ENCODE measurements at regions not wholly inside any gene's neighbourhood (a gene's known extent, or its start where the extent isn't known, plus 50 kb on each side); places are given as distances from the start of the nearest gene placed in this dataset.
"Not testable (repeated sequence)": the region's sequence is repeated elsewhere in the genome, so short reads cannot be mapped to it uniquely, and the experiment has no call there.

DNA sequence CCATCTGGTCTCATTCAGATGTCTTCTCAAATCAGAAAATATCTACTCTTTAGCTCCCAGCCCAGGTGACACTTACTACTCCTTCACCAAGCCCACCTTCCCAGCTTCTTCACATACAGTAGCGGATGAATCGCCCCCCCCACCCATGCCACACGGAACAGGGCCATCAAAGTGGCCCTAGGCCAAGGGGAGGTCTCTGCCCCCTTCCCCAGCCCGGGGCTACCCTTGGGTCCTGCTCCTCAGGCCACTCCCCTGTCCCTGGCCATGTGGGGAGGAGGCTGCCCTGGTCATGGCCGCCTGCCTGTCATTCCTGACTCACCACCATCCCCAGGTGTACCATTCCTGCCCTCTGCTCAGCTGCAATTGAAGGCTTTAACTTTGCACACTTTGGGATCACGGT lies 142.8 kb downstream of the NECTIN1 start:
- no peak for DNase-seq

DNA sequence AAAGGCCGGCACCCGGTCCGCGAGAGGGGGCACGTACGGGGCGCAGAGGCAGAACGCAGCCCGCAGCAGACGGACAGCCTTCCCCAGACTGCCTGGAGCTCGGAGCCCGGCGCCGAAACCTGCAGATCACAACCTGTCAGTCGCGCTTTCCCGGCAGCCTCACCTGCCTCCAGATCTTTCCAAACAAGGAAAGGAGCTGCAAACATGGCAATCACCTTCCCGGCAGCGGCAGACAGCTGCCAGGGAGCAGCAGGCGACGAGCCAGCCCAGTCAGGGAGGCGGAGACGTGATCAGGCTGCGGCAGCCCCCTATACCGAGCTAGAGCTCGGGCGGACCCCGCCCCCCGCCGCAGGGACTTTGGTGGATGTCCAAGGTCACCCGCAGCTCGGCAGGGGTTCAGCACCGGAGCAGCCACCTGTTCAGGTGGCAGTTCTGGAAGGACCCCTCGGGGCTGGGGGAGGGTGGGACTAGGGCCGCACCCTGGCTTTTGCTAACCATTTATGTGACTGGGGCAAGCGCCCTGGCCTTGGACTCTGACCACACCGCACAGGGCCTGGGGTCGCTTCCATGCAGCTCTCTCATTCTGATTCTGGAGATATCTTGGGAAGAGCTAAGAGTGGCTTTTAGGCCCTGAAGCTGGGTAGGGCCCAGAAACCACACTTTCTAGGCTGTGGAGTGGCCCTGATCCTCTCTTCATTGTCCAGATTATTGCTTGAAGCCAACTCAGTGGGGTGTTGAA lies 143.8 kb downstream of the NECTIN1 start:
- DNase-seq = no peak

DNA sequence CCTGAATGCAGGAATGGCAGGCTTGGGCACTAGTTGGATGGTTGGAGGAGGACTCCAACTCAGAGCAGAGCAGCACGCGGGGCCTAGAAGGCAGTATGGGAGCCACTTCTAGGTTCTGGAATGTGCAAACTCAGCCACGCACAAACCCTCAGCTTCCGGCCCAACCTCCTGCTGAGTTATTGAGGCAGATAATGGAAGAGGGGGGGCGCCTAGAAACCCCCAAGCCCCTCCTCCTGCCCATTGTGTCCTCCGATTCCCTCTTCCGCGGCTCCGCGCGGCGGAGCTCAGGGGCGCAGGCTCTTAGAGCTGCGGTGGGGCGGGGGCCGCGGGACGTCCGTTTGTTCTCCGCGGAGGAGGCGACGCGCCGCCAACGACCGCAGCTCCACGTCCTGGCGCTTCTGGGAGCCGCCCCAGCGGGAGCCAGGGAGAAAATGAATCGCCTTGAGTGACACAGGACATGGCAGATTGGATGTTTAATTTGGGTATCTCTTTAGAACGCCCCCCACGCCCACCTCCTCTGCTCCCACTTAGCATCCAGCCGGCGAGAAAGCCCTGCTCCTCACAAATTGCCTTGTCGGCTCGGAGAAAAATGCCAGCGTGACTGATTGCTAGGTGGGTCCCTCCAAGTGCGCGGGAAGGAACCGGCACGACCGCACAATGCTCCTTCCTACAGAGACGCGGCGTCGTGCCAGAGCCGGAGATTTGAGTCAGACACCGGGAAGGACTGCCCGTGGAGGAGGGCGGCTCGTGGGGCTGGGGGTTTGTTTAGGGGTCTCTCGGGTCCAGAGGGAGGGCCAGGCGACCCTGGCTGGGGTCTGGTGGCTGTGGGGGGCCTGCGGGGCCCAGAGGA lies 144.6 kb downstream of the NECTIN1 start:
- no peak for DNase-seq

DNA sequence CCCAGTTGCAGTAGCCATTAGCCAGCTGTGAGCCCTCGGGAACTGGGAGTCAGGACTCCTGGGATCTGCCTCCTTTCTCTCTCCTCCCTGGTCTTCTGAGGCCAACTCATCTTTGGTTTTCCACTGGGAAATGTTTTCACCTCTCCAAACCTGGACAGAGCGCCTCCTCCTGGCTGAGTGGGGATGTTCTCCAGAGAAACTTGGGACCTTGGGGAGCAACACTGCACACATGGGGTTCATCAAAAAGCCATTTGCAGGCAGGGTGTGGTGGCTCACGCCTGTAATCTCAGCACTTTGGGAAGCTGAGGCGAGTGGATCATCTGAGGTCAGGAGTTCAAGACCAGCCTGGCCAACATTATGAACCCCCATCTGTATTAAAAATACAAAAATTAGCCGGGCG lies 145.4 kb downstream of the NECTIN1 start:
- DNase-seq = no peak

DNA sequence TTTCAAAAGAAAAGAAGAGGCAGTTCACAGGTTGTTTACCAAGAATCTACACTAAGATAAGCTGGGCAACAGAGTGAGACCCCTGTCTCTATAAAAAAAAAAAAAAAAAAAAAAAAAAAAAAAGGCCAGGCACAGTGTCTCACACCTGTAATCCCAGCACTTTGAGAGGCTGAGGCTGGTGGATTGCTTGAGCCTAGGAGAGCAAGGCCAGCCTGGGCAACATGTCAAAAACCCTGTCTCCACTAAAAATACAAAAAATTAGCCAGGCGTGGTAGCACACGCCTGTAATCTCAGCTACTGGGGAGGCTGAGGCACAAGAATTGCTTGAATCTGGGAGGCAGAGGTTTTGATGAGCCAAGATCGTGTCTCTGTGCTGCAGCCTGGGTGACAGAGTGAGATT lies 147.6 kb downstream of the NECTIN1 start:
- not testable (repeated sequence) for DNase-seq

DNA sequence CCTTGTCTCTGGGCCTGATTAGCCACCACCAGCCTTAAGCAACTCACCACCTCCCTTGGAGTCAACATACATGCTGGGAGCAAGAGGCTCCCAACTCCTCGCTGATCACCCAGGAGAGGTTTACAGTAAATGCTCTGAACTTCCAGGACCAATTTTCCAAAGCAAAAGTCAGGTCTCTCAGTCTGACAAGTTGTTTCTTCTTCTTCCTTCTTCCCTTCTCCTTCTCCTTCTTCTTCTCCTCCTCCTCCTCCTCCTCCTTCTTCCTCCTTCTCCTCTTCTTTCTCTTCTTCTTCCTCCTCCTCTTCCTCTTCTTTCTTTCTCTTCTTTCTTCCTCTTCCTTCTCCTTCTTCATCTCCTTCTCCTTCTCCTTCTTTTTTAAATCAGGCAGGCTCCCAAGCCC lies 148.2 kb downstream of the NECTIN1 start:
- DNase-seq = no peak

DNA sequence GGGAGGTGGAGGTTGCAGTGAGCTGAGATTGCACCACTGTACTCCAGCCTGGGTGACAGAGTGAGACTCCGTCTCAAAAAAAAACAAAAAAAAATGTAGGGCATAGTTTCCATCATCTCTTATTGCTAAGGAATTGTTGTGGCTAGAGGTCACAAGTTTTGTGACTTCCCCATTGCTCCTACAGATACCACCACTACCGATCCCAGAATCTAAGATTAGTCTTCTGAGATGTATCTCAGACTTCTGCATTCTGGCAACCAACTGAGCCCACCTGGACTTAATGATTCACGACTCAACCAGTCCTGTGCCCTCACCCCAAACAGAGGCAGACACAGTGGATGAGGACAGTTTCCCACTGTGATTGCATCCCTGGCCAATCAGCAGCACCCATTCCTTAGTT lies 148.9 kb downstream of the NECTIN1 start:
- no peak for DNase-seq

DNA sequence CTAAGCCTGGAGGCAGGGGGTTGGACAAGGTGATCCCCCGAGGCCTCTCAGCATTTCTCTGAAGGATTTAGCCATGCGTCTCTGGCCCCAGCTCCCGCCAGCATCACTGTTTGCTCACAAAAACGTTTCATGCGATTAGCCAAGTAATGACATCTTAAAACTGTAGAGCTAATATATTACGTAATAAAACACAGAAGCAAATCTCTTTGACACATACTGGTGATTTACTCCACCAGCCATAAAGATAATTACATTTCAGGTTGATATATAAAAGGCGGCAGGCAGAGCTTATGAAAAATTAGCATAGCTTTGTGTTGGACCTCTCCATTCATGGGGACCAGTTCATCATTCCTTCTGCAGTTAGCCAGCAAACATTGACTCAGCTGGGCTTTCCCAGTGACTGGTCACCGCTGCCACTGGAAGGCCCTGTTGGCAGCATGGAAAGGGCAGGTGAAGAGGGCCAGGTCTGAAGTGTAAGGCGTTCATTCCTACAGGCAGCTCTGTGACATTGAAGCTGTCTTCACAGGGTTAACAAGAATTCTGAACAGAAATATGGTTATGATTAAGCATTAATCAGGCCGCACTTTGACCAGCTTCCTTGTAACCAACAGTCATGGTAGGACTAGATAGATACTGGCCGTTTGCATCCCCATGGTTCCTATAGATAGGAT lies 150.3 kb downstream of the NECTIN1 start:
- no peak for DNase-seq

DNA sequence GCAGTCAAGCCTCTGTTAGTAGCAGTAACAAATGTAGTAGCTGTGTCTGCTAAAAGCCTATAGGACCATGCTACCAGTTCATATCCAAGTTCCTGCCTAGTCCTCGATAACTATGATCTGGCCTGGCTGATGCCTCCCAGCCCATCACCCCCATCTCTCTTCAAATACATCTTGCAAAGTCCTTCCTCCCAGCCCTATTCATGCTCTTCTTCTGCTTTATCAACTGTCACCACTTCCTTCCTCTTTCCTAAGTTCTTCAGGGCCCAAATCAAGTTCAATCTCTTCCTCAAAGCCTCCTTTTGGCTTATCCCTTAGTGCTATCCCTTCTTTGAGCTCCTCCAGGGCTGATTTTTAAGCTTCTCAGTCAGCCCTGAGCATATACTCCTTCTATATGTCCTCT lies 150.9 kb upstream of the THY1 start:
- DNase-seq = no peak

DNA sequence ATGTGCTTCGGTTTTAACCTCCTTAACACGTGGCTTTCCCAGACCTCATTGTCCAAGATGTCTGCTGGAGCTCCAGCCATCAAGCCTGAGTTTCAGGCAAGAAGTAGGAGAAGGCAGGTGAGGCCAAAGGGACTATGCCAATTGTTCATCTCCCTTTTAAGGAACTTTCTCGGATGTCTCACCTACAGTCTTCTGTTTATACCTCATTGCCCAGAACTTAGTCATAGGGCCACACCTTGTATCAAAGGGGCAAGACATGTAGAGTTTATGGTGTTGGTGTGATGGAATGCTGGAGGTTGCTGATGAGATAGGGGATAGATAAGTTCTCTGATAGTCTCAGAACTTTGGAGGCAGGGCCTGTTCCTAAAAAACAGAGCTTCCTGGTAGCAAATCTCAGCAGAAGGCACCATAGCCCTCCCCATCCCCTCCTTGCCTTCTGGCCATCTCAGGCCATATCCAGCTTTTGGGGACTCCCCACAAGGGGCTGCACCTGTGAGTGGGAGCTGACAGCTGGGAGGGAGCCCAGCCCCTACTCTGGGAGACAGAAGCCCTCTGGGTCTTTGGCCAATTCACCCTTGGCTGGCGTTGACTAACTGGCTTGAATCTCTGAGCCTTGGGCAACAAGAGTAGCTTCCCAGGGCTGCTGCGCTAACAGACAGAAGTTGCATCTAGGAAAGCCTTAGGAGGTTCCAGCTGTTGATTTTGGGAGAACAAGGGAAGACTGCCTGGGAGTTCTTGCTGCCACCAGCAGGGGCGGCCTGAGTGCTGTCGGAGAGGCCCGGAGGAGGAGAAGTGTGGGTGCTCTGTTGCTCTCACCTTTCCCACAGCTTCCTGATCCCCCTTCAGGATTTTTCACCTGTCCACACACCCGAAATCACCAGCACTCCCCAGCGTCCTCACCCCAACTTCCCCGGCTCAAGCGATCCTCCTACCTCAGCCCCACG lies 149.8 kb upstream of the THY1 start:
- DNase-seq = no peak

DNA sequence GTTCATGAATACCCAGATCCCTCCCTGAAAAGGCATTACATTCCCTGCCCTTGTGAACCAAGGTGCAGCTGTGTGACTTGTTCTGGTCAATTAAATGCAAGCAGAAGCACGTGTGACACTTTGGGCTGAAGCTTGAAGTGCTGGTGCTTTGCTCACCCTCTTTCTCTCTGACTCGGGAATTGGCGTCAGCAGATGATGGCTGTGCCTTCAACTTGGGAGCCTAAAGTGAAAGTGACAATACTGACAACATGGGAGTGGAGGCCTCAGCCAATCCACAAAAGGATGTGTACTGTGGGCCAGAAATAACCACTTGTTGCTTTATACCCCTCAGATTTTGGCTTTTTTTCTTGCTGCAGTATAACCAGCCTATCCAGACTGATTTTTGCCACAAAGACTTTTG lies 148.3 kb upstream of the THY1 start:
- DNase-seq = peak in 1 of 2 experiments; percentile 66

DNA sequence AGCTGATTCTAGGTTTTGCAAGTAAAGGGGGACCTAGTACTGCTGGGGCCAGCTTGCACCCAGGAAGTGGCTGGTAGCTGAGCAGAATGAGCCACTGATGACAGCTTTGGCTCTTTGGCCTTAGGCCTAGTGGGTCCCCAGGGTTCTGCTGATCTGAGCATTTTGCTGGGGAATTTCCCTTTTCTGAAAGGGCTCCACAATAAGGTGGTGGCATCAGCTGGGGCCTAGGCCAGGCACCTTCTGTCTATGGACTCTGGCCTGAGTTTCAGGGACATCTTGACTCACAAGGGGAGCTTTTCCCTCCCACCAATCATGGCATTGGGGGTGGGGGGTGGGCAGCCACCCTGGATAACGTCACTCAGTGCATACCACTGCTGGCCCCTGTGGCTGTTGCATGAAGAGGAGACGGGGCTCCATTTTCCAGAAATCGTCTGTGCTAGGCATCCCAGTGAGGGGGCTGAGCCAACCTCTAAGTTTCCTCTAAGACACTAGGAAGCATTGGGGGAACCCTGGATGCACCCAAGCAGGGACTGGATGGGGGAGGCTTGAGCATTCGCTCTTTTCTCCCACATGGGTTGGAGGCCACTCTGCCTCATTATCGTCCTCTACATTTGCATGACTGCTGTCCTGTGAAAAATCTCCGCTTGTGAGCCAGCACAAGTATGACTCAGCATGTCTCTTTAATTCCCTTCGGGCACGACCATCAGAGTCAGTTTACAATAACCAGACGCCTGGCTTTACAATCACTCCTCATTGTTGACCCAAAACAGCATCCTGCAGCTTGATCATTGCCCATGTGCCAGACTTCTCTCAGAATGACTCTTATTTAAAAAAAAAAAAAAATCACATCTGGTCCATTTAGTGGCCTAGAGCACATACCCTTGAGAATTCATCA lies 145.0 kb upstream of the THY1 start:
- no peak for DNase-seq

DNA sequence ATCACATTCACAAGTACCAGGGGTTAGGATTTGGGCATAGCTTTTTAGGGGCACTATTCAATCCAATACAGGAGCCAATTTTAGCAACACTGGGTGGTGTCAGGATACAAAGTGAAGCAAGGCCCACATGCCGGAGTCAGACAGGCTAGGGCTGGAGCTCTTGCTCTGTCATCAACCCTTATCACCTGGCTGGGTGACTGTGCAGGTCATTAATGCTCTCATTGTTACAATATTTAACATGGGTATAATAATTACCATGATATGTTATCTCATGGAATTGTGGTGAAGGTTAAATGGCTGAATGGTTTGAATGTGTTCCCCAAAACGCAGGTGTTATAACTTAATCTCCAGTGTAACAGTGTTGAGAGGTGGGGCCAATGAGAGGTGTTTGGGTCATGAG lies 143.3 kb upstream of the THY1 start:
- no peak for DNase-seq

DNA sequence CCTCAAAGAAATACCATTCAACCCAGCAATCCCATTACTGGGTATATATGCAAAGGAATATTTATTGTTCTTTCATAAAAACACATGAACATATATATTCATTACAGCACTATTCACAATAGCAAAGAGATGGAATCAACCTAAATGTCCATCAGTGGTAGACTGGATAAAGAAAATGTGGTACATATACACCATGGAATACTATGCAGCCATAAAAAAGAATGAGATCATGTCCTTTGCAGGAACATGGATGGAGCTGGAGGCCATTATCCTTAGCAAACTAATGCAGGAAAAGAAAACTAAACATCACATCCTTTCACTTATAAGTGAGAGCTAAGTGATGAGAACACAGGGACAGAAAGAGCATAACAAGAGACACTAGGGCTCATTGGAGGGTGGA lies 142.7 kb upstream of the THY1 start:
- not testable (repeated sequence) for DNase-seq

DNA sequence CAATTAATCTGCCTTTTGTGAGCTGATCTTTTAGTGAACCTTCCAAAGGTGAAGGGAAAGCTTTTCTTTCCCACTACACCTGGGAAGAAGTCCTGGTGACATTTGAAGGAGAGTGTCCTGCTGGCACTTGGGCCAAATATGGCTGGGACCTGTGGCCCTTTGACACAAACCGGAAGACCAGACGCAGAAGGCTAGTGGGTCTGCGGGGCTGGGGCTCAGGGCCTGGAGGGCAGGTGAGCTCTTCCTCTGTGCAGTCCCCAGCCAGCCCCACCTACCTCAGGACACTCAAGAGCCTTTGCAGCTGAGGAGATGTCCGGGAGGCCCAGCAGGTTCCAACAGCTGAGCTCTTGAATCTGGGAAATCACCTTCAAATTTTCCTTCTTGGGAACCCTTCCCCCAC lies 138.0 kb upstream of the THY1 start:
- no peak for DNase-seq

DNA sequence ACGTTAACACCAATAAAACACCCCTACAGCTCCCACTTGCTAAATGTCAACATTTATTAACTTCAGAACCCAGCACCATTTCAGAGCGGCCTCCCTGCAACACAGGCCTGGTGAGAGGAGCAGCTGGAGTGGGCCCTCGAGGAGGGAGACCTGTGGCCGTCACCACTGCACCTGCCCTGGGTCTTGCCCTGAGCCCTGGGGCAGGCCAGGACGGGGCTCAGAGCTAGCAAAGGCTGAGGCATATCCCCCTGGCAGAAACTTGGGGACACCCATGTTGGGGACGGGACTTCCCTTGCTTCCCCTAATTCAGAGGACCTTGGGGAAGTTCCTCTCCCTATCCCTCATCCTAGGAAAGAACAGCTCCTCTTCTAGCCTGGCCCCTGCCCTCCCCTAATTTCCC lies 137.3 kb upstream of the THY1 start:
- DNase-seq = no peak

DNA sequence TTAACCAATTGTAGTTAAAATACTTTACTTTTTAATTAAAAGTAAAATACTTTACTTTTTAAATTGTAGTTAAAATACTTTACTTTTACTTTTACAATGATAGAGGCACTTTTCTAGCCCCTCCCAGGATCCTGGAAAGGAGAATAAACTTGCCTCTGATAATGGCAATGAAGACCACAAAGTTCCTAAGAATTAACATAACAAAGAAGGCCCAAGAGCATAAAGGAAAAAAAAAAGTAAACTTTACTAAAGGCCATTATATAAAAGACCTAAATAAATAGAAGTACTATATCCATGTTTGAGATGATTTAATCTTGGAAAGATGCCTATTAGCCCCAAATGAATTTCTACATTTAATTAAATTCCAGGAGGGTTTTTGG lies 129.1 kb upstream of the THY1 start:
- no peak for DNase-seq

DNA sequence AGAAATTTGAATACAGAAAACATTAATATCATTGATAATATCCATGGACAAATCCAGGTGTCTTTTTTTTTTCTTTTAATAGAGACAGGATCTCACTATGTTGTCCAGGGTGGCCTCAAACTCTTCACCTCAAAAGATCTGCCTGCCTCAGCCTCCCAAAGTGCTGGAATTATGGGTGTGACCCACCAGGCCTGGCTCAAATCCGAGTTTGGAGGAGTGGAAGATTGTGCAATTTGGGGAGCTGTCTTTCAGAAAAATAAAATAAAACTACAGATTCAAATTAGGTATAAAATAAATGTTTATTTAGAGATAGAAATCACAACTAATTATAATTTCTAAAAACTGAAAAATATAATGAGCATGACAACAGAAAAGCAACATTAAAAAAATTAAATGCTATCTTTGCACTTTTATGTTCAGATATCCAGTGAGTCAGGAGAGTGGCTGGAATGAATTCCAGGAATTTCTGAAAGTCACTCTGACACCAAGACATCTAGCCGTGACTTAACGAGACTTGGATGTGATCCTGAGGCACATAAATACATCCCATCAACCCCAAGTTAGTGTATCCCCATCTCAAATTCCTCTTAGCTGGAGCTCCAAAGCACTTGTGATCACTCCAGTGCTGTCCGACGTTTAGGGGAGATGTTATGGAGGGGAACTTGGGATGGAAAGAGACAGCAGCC lies 128.6 kb upstream of the THY1 start:
- DNase-seq = no peak

DNA sequence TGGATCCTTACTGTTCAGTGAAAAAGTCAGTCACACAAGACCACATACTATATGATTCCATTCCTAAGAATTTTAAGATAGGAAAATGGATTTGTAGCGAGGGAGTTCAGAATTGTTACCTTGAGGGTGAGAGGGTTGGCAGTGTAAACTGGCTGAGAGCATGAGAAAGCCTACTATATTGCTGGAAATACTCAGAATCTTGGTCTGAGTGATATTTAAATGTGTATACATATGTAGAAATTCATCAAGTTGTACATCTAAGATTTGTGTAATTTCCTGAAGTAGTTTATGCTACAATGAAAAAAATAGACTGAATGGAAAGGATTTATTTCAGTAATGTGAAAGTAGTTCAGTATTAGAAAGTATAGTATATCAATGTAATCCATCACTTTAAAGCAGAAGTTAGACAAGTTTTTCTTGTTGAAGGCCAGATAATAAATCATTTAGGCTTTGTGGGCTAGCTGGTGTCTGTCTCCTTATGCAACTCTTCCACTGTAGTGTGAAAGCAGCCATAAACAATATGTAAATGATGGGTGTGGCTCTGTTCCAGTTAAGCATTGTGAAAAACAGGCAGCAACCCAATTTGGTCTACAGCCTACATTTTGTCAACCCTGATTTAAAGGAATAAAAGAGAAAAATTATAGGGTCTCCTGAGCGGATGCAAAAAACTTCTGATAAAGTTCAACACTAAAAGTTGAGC lies 127.2 kb upstream of the THY1 start:
- no peak for DNase-seq

DNA sequence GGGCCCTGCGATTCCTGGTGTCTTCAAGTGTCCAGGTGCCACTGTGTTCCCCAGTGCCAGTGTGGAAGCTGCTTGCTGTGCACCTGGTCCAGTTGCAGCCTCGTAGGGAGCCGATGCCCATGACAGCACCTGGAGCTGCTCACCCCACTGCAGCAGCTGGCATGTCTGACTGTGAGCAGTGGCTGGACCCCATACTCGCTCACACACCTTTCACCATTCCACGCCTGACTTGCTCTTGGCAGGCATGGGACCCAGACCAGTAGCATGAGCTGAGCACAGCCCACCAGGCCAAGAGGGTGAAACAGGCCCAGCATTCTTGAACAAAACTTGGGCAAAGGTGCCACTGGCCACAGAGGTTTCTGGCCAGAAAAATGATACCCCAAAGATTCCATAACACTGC lies 124.5 kb upstream of the THY1 start:
- no peak for DNase-seq

All from NCI-H187 (cell line).